ENCODE measurements at regions not wholly inside any gene's neighbourhood (a gene's known extent, or its start where the extent isn't known, plus 50 kb on each side); places are given as distances from the start of the nearest gene placed in this dataset.

DNA sequence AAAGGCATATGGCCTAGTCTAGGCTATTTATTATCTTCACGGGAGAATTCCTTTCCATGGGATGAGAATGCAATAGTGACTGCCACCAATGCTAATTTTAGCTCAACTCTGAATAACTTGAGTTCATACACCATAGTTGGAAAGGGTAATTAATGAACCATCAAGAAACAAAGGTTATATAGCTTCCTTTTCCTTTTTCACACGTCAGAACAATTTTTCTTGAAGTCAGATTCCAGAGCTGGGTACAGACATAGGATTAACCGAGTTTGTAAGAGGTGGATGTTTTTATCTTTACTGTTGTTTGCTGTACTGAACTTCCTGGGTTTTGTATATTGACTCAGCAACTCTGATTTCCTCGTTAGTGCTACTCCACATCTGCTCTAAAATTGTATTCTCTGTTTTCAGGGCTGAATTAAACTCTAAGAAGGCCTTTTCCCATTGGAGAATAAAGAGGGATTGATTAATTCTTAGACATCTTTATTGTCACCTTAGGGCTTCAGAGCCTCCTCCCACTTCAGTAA lies 262.0 kb downstream of the NUF2 start (continued):
- TF ChIP-seq MTA2 (IDR thresholded peaks at IDR 0.05; ENCODE audit: low read depth) (no peak), HDAC2 (IDR thresholded peaks at IDR 0.05) (no peak), ZNF766 (CRISPR knock-in tag; conservative IDR thresholded peaks at IDR 0.05) (no peak), E2F4 (CRISPR knock-in tag; IDR thresholded peaks at IDR 0.05; ENCODE audit: low read depth) (no peak), HMG20B (CRISPR knock-in tag; IDR thresholded peaks at IDR 0.05) (no peak)

GRCh38 chr1:163585796-163586195 lies 264.0 kb downstream of the NUF2 start:
- Histone ChIP-seq H3K27ac (ENCODE audit: extremely low read depth, low read depth, low read length) (no peak overlapping the region), H4K20me1 (replicated peaks; ENCODE audit: control insufficient read depth, insufficient read depth, low read length) (no peaks in the 10 kb centered on the region), H3K4me3 (no peak overlapping the region), H3K4me1 (replicated peaks in 1 of 2; ENCODE audit: control insufficient read depth in 2 of 2, insufficient read depth in 2 of 2, low read length in 2 of 2) (no peaks in the 10 kb centered on the region), H3K9me1 (ENCODE audit: control insufficient read depth, insufficient read depth, low read length) (no peaks in the 10 kb centered on the region), H3K4me2 (ENCODE audit: insufficient read depth, low read length) (no peak overlapping the region), H3K9me3 (replicated peaks; ENCODE audit: control insufficient read depth, insufficient read depth, low read depth, low read length) (0 out of 2 replicates have a peak, but pooled peaks cover 2% of the 10 kb centered on the region), H3K36me3 (ENCODE audit: control insufficient read depth, insufficient read depth, low read length) (no peaks in the 10 kb centered on the region), H3K79me2 (ENCODE audit: control insufficient read depth, insufficient read depth, low read length) (no peaks in the 10 kb centered on the region), H2AFZ (ENCODE audit: low read depth, low read length) (no peak overlapping the region), H3K9ac (ENCODE audit: insufficient read depth in 1 of 2, low read depth in 2 of 2, low read length in 2 of 2) (no peak overlapping the region), H3K27me3 (ENCODE audit: control insufficient read depth in 2 of 2, insufficient read depth in 2 of 2, low read length in 2 of 2) (no peaks in the 10 kb centered on the region)
- intact Hi-C loops (cut with micrococcal nuclease) (no loop called here), in situ Hi-C loops (cut with MboI) (no loop called here)
- no peak for FAIRE-seq
- DNase-seq (ENCODE audit: extremely low read depth in 1 of 4, low spot score in 3 of 4): no peak
- WGBS (ENCODE audit: insufficient coverage, low coverage, missing lambda C conversion rate): 2% methylated on average over 3 of the region's 3 CpGs
- CTCF ChIA-PET (ENCODE audit: low intra/inter-chr PET ratio): no interaction called here
- no TSS peak for BruUV-seq (replicated peaks)
- TF ChIP-seq CBX5 (IDR thresholded peaks at IDR 0.05; ENCODE audit: borderline replicate concordance, low read depth) (no peak), FUS (optimal IDR thresholded peaks at IDR 0.05; ENCODE audit: low read depth, low read length) (no peak), RBM17 (IDR thresholded peaks at IDR 0.05; ENCODE audit: borderline replicate concordance, low read depth, low read length) (no peak), CBFA2T3 (IDR thresholded peaks at IDR 0.05) (no peak), CREBBP (IDR thresholded peaks at IDR 0.05; ENCODE audit: low read depth, low read length) (no peak), EP400 (IDR thresholded peaks at IDR 0.05) (no peak), NR3C1 (CRISPR knock-in tag; IDR thresholded peaks at IDR 0.05) (no peak), FOXA1 (IDR thresholded peaks at IDR 0.05; ENCODE audit: borderline replicate concordance) (no peak)
- TF ChIP-seq, protein P1, sequence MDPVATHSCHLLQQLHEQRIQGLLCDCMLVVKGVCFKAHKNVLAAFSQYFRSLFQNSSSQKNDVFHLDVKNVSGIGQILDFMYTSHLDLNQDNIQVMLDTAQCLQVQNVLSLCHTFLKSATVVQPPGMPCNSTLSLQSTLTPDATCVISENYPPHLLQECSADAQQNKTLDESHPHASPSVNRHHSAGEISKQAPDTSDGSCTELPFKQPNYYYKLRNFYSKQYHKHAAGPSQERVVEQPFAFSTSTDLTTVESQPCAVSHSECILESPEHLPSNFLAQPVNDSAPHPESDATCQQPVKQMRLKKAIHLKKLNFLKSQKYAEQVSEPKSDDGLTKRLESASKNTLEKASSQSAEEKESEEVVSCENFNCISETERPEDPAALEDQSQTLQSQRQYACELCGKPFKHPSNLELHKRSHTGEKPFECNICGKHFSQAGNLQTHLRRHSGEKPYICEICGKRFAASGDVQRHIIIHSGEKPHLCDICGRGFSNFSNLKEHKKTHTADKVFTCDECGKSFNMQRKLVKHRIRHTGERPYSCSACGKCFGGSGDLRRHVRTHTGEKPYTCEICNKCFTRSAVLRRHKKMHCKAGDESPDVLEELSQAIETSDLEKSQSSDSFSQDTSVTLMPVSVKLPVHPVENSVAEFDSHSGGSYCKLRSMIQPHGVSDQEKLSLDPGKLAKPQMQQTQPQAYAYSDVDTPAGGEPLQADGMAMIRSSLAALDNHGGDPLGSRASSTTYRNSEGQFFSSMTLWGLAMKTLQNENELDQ (CRISPR knock-in tag; IDR thresholded peaks at IDR 0.05; ENCODE audit: borderline replicate concordance): no peak
- POLR2A ChIA-PET: no interaction called here
- no peak for ATAC-seq

Data from K562 (cell line).